HCT116 (cell line): ENCODE measurements at regions not wholly inside any gene's neighbourhood (a gene's known extent, or its start where the extent isn't known, plus 50 kb on each side); places are given as distances from the start of the nearest gene placed in this dataset.
A peak's percentile ranks its signal among the peaks of the same experiment; 100 is the strongest.

Experiments used
- ATAC-seq: fragments of 200-7000 bp; cut with Tn5 transposase; 2 replicates; pipeline ENCODE4 v1.9.1; 2020; ENCODE audit warnings: mild to moderate bottlenecking, moderate library complexity
- BruUV-seq: library from RNA; stranded (reverse); fragments of 400-500 nt; replicated peaks from 2 replicates; lab custom pipeline; 2021; lab: Mats Ljungman, UMichigan
- CTCF ChIA-PET: fragments of 300-600 bp; sonication (Branson Sonifier 250); formaldehyde crosslinking; loops from one replicate; lab custom pipeline; 2021; ENCODE audit warnings: antibody characterized with exemption; lab: Charles Lee
- POLR2A ChIA-PET: fragments of 300-600, 350-600 bp; sonication (Branson Sonifier 250); formaldehyde crosslinking; loops from one replicate; lab custom pipeline; 2021; ENCODE audit warnings: antibody characterized with exemption; lab: Charles Lee
- RAD21 ChIA-PET, 2 experiments: fragments of 300-600 bp; sonication (Branson Sonifier 250); formaldehyde crosslinking; loops; one replicate each; lab custom pipeline; 2023; ENCODE audit warnings: low total read pairs in 2 of 2; ENCODE audit not compliant: uncharacterized antibody in 2 of 2, unreplicated experiment in 2 of 2, low non-redundant PET in 1 of 2; lab: Charles Lee
- DNase-seq: peaks from one replicate; pipeline ENCODE4 v3.0.0-alpha.2; 2010; ENCODE audit warnings: low read depth, low spot score
- H2AFZ ChIP-seq: fragments of 200-600 bp; shearing (Covaris generic), sonication (generic); 2 replicates; pipeline ENCODE4 v1.6.1; 2017; ENCODE audit warnings: low read depth, mixed run types, mixed read lengths, antibody characterized with exemption, low read length; ENCODE audit not compliant: poor library complexity, severe bottlenecking
- H3K27ac ChIP-seq: 2 replicates; pipeline ENCODE4 v1.5.1; 2012; ENCODE audit warnings: low read depth, low read length
- H3K27me3 ChIP-seq: fragments of 200-600 bp; sonication (generic); 2 replicates; pipeline ENCODE4 v1.6.1; 2016; ENCODE audit warnings: mixed run types, low read length, mixed read lengths; ENCODE audit not compliant: insufficient read depth
- H3K36me3 ChIP-seq, 2 experiments: fragments of 200-500 bp in 1 of 2; fragments of 200-600 bp in 1 of 2; sonication (Bioruptor generic) in 1 of 2; sonication (generic) in 1 of 2; 2 replicates each; pipeline versions ENCODE4 v1.5.1 to v1.6.1; 2014 to 2016; ENCODE audit warnings: low read length in 2 of 2, inconsistent platforms in 1 of 2, mixed read lengths in 1 of 2, mixed run types in 1 of 2; ENCODE audit not compliant: insufficient read depth in 2 of 2, control insufficient read depth in 1 of 2
- H3K4me1 ChIP-seq, 2 experiments: fragments of 200-600 bp in 1 of 2; sonication (generic) in 1 of 2; 2 replicates each; pipeline versions ENCODE4 v1.5.1 to v1.6.1; 2012 to 2017; ENCODE audit warnings: low read length in 2 of 2, inconsistent platforms in 1 of 2, mild to moderate bottlenecking in 1 of 2, mixed read lengths in 1 of 2, mixed run types in 1 of 2, moderate library complexity in 1 of 2; ENCODE audit not compliant: insufficient read depth in 2 of 2, control insufficient read depth in 1 of 2
- H3K4me2 ChIP-seq: fragments of 200-600 bp; sonication (generic); 2 replicates; pipeline ENCODE4 v1.6.1; 2017; ENCODE audit warnings: mixed run types, low read length, mixed read lengths
- H3K4me3 ChIP-seq, 2 experiments: fragments of 200-600 bp in 1 of 2; sonication (generic) in 1 of 2; replicated peaks in 1 of 2; 2 replicates each; pipeline ENCODE4 v1.5.1; 2011 to 2016; ENCODE audit warnings: low read length in 2 of 2, control low read depth in 1 of 2, low read depth in 1 of 2, mild to moderate bottlenecking in 1 of 2, mixed read lengths in 1 of 2, mixed run types in 1 of 2
- H3K79me2 ChIP-seq: fragments of 200-600 bp; sonication (generic); 2 replicates; pipeline ENCODE4 v1.6.1; 2017; ENCODE audit warnings: mild to moderate bottlenecking, mixed run types, low read length, moderate library complexity, mixed read lengths; ENCODE audit not compliant: insufficient read depth
- H3K9ac ChIP-seq: fragments of 200-600 bp; sonication (generic); 2 replicates; pipeline ENCODE4 v1.6.1; 2016; ENCODE audit warnings: low read length, mixed read lengths
- H3K9me2 ChIP-seq: fragments of 200-600 bp; sonication (generic), shearing (Covaris generic); 2 replicates; pipeline ENCODE4 v1.6.1; 2017; ENCODE audit warnings: mixed run types, mild to moderate bottlenecking, moderate library complexity; ENCODE audit not compliant: insufficient read depth
- H3K9me3 ChIP-seq, 2 experiments: fragments of 200-500 bp in 1 of 2; fragments of 200-600 bp in 1 of 2; sonication (Bioruptor generic) in 1 of 2; sonication (generic) in 1 of 2; 2 replicates each; pipeline ENCODE4 v1.6.1; 2014 to 2017; ENCODE audit warnings: low read length in 2 of 2, mixed read lengths in 2 of 2, inconsistent platforms in 1 of 2, low read depth in 1 of 2, mild to moderate bottlenecking in 1 of 2, mixed run types in 1 of 2, moderate library complexity in 1 of 2; ENCODE audit not compliant: control insufficient read depth in 1 of 2, insufficient read depth in 1 of 2
- H4K20me1 ChIP-seq: fragments of 200-600 bp; sonication (generic), shearing (Covaris generic); 2 replicates; pipeline ENCODE4 v1.6.1; 2017; ENCODE audit warnings: mixed run types, mild to moderate bottlenecking, moderate library complexity; ENCODE audit not compliant: insufficient read depth
- CBX3 ChIP-seq: IDR thresholded peaks from 2 replicates; pipeline ENCODE4 v1.6.1; 2012; ENCODE audit warnings: low read depth
- CEBPB ChIP-seq: IDR thresholded peaks from 2 replicates; pipeline ENCODE4 v1.6.1; 2012; ENCODE audit warnings: low read depth
- EGR1 ChIP-seq: IDR thresholded peaks from 2 replicates; pipeline ENCODE4 v1.6.1; 2012; ENCODE audit warnings: low read depth
- FOSL1 ChIP-seq: IDR thresholded peaks from 2 replicates; pipeline ENCODE4 v1.6.1; 2012; ENCODE audit warnings: low read depth
- JUND ChIP-seq: IDR thresholded peaks from 2 replicates; pipeline ENCODE4 v1.6.1; 2012
- POLR2A ChIP-seq: IDR thresholded peaks from 2 replicates; pipeline ENCODE4 v1.7.0; 2011; ENCODE audit warnings: borderline replicate concordance; ENCODE audit not compliant: insufficient read depth, insufficient read length; ENCODE audit errors: extremely low read depth
- POLR2AphosphoS5 ChIP-seq: IDR thresholded peaks from 2 replicates; pipeline ENCODE4 v1.6.1; 2011; ENCODE audit warnings: mild to moderate bottlenecking, low read depth, low read length, moderate library complexity
- SP1 ChIP-seq: IDR thresholded peaks from 2 replicates; pipeline ENCODE4 v1.6.1; 2012; ENCODE audit warnings: low read depth
- SRF ChIP-seq: IDR thresholded peaks from 2 replicates; pipeline ENCODE4 v1.6.1; 2012; ENCODE audit warnings: low read depth
- TCF7L2 ChIP-seq: IDR thresholded peaks from 2 replicates; pipeline ENCODE4 v1.7.0; 2011; ENCODE audit warnings: borderline replicate concordance, inconsistent platforms; ENCODE audit not compliant: insufficient read depth, insufficient read length; ENCODE audit errors: extremely low read depth
- YY1 ChIP-seq: IDR thresholded peaks from 2 replicates; pipeline ENCODE4 v1.6.1; 2011; ENCODE audit warnings: low read length, low read depth, moderate library complexity, mild to moderate bottlenecking; ENCODE audit not compliant: insufficient replicate concordance; ENCODE audit errors: extremely low read depth
- ZNF274 ChIP-seq: fragments of 200-500 bp; sonication (Bioruptor generic); IDR thresholded peaks from 2 replicates; pipeline ENCODE4 v1.6.1; 2014; ENCODE audit warnings: mild to moderate bottlenecking, low read depth, low read length, inconsistent platforms
- intact Hi-C: fragments of 100-400 bp; cut with micrococcal nuclease; formaldehyde crosslinking; loops from 2 replicates; pipeline ENCODE4 v1.10.0; 2022

DNA sequence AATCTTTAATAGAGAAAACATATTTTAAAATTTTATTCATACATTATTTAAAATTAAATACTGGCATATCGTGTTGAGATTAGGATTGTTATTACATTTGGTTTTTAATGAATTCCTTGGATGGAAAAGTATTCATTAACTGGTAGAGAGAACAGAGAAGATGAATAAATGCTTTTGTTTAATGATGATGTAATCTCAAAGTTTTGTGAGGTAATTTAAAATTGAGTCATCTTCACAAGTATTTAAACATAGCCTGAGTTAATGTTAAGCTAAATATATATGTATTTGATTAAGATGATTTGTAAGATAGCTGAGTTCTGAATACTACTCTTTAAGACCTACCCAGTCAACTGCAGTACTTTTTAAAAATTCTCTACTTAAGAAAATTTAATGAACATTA lies 713.4 kb upstream of the VRK2 start (continued):
- TF ChIP-seq SP1 (no peak), ZNF274 (no peak), JUND (no peak), CEBPB (no peak), YY1 (no peak), POLR2AphosphoS5 (no peak), SRF (no peak), POLR2A (no peak), EGR1 (no peak)

DNA sequence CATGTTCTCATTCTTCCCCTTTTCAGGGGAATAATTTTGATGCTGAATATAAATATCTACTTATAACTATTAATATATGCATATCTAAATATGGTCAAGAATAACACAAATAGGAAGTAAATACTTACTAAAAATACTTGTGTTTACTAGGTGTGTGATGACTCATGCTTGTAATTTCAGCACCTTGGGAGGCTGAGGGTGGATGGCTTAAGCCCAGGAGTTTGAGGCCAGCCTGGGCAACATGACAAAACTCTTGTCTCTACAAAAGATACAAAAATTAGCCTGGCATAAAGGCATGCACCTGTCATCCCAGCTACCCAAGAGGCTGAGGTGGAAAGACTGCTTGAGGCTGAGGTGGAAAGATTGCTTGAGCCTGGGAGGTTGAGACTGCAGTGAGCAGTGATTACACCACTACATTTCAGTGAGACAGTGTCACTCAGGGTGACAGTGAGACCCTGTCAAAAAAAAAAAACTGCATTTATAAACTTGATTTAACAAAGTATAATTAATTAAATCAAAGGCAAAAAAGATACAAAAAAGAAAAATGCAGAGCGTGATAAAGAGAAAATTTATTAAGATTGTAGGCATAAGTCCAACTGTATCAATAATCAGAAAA lies 703.1 kb upstream of the VRK2 start:
- Histone ChIP-seq H3K4me1 (peaks cover 6 to 11% of the 10 kb centered on the region in 2 experiments; a peak in 3 of 4 replicates), H3K9ac (no peak overlapping the region), H3K9me3 (no peaks in the 10 kb centered on the region), H3K4me3 (no peak overlapping the region), H3K27me3 (no peaks in the 10 kb centered on the region), H3K79me2 (no peaks in the 10 kb centered on the region), H3K9me2 (no peaks in the 10 kb centered on the region), H2AFZ (no peak overlapping the region), H3K27ac (no peak overlapping the region), H3K4me2 (peak overlapping the region; percentile 28; the same call in 1 of the 2 replicates), H3K36me3 (no peaks in the 10 kb centered on the region), H4K20me1 (no peaks in the 10 kb centered on the region)
- ChIA-PET POLR2A (no interaction called here), CTCF (no interaction called here), RAD21 (no interaction called here)
- BruUV-seq = no TSS peak
- peak; percentile 31 for DNase-seq
- peak; percentile 73 for ATAC-seq
- TF ChIP-seq SRF = peak; percentile 77
- peak; percentile 58; the same call in 1 of the 2 replicates for TF ChIP-seq CBX3
- no peak for TF ChIP-seq TCF7L2
- peak; percentile 62 for TF ChIP-seq JUND
- peak; percentile 51; the same call in 1 of the 2 replicates for TF ChIP-seq FOSL1
- intact Hi-C loops = no loop called here
